AG10803 (cell line): ENCODE measurements at regions not wholly inside any gene's neighbourhood (a gene's known extent, or its start where the extent isn't known, plus 50 kb on each side); places are given as distances from the start of the nearest gene placed in this dataset.

Source experiments
- DNase-seq: peaks from one replicate; pipeline ENCODE4 v3.0.0; 2010; ENCODE audit warnings: low read depth
- H3K4me3 ChIP-seq: 2 replicates; pipeline ENCODE4 v1.5.1; 2011; ENCODE audit warnings: mild to moderate bottlenecking, low read length, control low read depth
- TF ChIP-seq, protein P1 (sequence below): conservative IDR thresholded peaks from 2 replicates; pipeline ENCODE4 v1.5.1; 2011; ENCODE audit warnings: mild to moderate bottlenecking, low read length, control low read depth, inconsistent platforms

DNA sequence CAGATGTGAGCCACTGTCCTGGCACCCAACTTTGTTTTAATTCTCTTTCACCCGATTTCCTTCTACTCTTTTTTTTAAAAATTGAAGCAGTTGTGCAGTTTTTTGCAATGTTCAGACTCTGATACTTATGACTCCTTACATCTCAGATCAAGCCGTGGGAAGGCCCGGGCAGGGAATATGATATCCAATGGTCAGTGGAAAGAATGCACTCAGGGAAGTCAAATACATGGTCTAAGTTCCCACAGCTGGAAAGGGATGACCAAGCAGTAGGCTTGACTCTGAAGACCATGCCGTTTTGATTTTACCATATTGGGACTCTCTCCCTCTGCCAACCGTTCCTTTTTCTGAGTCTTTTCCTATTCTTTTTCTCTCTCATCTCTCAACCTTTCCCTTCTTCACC lies 157.2 kb downstream of the RPLP1 start:
- no peak for DNase-seq
- H3K4me3 ChIP-seq, result no peak overlapping the region
- TF ChIP-seq, protein P1, sequence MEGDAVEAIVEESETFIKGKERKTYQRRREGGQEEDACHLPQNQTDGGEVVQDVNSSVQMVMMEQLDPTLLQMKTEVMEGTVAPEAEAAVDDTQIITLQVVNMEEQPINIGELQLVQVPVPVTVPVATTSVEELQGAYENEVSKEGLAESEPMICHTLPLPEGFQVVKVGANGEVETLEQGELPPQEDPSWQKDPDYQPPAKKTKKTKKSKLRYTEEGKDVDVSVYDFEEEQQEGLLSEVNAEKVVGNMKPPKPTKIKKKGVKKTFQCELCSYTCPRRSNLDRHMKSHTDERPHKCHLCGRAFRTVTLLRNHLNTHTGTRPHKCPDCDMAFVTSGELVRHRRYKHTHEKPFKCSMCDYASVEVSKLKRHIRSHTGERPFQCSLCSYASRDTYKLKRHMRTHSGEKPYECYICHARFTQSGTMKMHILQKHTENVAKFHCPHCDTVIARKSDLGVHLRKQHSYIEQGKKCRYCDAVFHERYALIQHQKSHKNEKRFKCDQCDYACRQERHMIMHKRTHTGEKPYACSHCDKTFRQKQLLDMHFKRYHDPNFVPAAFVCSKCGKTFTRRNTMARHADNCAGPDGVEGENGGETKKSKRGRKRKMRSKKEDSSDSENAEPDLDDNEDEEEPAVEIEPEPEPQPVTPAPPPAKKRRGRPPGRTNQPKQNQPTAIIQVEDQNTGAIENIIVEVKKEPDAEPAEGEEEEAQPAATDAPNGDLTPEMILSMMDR, result no peak

DNA sequence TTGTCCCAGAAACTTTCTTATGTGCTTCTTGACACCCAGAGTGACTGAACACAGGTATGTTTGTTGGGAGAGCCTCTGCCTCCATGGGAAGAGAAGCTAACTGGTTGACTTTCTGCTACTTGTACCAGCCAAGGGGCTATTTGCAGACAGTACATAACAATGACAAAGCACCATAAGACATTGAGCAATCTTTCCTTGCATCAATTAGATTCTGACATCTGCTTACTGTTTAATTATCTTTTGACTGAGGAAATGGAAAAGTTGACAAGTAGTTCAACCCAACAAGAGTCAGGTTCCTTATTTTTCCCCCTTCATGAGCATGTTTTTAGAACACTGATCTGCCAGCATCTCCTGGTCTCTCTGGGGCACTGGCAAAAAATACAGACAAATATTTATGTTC lies 157.7 kb downstream of the RPLP1 start:
- H3K4me3 ChIP-seq, result no peak overlapping the region
- TF ChIP-seq, protein P1, result no peak
- no peak for DNase-seq

DNA sequence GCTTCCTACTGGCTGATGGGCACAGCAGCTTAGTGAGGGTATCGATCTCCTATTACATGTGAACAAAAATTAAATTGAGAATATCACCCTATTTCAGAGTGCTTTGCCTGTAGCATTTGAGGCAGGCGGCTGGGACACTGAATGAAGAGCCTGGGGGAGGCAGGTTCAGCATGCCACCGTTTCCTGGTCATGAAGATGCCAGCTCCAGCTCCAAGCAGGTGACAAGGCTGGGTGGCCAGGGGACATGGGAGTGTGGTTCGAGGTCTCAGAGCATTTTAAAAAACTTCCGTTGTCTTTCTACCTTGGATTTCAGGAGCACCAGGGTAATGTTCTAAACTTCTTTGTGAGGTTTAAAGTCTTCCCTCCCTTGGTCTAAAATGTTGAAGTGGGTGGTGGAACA lies 158.2 kb downstream of the RPLP1 start:
- TF ChIP-seq, protein P1, result no peak
- DNase-seq, result no peak
- H3K4me3 ChIP-seq, result no peak overlapping the region

DNA sequence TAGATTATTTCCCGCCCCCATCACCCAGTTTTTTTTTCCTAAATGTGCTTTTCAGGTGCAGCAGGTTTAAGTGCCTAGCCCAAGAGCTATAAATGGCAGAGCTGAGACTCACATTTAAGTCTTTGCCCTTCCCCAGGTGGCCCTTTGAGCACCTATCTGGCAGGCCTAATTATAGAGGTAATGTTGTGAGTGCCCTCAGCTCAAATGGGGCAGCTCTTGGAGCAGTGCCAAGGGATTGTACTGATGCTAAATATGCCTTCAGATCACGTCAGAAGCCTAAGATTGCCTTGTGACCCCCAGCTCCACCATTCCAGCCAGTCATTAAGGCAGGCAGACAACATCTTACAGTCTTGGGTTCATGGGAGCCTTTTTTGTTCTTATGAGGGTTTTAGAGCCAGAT lies 159.5 kb downstream of the RPLP1 start:
- no peak overlapping the region for H3K4me3 ChIP-seq
- no peak for DNase-seq
- TF ChIP-seq, protein P1, result no peak

DNA sequence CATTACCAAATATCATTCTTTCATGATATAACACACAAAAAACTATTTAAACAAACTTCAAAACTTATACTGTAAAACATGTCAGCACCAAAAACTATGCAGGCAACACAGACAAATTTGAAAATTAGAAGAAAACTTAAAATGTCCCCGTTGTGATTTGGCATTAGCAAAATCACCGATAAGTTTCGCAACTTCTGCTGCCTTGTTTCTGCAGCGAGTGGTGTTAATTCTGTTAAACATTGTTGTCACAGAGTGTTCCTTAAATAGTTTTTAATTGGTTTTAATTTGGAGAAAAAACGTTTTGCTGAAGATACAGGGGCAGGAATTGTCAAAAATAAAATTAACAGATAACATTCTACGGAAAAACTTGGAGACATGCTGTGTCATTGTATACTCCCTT lies 160.6 kb downstream of the RPLP1 start:
- DNase-seq, result no peak
- TF ChIP-seq, protein P1, result no peak
- H3K4me3 ChIP-seq, result no peak overlapping the region

DNA sequence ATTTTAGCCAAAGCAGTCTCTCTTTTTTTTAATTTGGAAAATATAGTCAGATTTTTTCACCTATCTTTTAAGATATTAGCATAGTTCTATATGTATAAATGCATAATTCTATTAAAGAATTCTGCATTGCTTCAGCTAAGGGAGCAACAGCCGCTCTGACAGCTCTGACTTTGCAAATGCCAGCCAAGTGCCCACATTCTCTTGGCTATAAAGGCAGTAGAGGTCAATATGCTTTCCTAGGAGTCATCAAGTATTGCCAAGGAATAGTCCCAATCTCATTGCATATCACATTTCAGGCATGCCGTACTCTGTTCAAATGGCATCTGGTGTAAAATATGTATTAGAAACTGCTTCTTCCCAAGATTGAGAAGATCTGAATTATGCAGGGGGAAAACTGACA lies 161.4 kb downstream of the RPLP1 start:
- TF ChIP-seq, protein P1, result no peak
- no peak overlapping the region for H3K4me3 ChIP-seq
- DNase-seq, result no peak

DNA sequence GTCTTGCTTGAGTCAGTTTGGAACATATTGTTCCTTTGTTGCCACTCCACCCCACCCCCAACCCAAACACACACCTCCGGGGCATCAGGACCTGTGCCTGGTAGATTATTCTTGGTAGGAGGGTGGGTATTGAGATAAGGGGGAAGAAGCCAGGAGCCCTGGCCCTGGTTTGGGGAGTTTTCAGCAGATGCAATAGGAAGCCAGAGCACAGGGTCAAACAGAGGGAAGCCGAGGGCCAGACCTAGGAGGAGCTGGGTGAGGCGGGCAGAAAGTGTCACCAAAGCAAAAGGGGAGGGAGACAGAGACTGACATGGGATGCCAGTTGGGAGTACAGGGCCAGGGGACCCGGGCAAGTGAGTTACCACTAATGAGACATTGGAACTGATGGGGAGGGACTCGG lies 163.1 kb downstream of the RPLP1 start:
- TF ChIP-seq, protein P1, result no peak
- H3K4me3 ChIP-seq, result no peak overlapping the region
- no peak for DNase-seq
